GM19035 (cell line): ENCODE measurements at regions not wholly inside any gene's neighbourhood (a gene's known extent, or its start where the extent isn't known, plus 50 kb on each side); places are given as distances from the start of the nearest gene placed in this dataset.
"Not testable (repeated sequence)": the region's sequence is repeated elsewhere in the genome, so short reads cannot be mapped to it uniquely, and the experiment has no call there.

Source experiments
- ATAC-seq: cut with Tn5 transposase; IDR thresholded peaks from one replicate; pipeline ENCODE4 v1.9.1; 2021; ENCODE audit not compliant: unreplicated experiment

DNA sequence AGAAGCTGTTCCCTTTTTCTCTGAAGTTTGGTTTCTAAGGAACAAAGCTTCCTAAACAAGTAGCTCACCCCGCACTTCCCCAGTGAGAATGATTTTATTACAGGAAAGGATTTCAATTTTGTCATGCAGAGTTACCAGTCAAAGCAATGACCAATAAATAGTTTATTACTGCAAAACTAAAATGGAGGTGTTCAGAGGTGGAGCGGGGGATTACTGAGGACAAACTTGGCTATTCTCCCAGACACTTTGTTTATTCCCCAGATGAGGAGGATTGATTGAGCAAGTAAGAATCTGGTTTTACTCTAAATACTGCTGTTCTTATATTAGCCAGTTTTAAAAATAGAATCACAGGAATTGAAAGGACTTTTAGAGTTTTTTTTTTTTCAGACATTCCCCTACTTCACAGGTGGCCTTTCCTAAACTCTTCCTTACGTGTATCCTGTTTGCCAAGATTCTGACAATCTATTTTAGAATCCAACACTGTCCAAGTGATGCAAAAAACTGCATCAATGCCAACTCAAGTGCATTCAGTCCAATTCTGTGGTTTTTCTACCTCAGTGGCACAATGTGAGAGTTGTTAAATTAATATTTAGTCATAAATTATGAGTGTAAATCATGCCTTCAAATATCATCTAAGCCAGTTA lies 136.1 kb downstream of the TNFSF18 start:
- no peak for ATAC-seq

- no peak for ATAC-seq
Measured at GRCh38 chr1:172915271-172915670, 135.5 kb downstream of the TNFSF18 start.

DNA sequence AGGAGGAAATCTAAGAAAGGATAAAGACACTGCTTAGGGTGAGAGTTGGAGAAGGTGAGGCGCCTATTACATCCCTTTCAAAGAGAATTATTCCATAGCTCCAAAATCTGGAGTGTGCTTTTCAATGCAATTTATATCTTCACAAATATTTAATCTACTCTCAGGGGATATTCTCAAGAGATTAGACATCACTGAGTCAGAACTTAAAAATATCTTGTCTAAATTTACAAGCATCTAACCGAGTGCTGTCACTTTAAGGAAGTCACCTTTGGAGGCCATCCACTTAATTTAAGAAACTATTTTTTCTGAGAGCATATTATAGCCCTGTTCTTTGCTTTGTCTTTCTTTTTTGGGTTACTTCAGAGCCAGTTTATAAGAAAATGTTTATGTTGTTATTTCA lies 134.6 kb downstream of the TNFSF18 start:
- no peak for ATAC-seq

DNA sequence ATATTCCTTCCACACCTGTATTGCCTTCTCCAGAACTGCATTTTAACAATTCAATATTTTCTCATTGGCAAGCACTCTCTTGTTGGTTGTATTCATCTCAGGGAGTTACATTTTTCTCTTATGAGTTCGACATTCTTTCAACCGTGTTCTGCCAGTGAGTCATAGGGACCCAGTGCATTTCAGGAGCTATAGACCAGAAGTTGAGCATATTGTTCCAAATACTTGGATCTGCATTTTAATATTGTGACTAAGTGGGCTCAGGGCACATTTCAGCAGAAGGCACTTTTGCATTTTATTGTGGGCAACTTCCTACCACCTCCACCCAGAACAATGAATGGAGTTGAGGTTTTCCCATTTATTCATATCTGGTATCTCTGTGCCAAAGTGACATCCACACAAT lies 132.8 kb downstream of the TNFSF18 start:
- ATAC-seq: no peak

DNA sequence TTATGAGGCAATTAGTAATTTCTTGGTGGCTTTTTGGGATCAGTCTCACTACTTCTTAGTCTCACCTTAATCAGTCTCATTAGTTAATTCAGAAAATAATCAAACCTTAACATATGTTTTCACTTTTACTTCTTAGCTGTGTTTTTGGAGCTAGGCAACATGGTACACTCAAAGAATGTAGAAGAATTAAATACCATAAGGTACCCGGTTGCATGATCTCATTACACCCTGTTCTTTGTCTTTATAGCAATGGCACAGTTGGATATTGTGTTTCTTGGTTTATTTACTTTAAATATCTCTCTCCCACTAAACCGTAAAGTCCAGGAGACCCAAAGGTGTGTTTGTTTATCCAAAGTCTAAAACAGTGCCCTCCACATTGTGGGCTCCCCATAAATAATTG lies 132.3 kb downstream of the TNFSF18 start:
- ATAC-seq: no peak

- ATAC-seq: no peak
Measured at GRCh38 chr1:172926070-172926469, 124.7 kb downstream of the TNFSF18 start.

DNA sequence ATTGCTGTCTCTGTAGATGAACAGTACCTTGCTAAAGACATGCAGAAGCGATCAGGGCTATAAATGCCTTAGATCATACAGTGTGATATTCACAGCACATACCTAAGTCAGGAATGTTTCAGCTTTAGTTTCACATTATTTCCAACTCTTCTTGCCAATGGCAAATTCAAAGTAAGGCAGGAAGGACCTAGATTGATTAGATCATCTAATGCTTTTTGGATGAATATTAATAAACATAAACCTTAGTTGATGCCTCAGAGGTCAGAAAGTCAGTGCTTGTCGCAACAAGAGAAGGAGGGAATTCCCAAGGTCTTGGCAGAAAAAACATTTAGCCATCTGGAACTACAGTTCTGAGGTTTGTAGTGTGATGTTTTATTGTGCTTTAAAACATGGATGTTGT lies 122.3 kb downstream of the TNFSF18 start:
- ATAC-seq: no peak

GRCh38 chr1:172929006-172929405 lies 121.7 kb downstream of the TNFSF18 start:
- ATAC-seq: no peak

DNA sequence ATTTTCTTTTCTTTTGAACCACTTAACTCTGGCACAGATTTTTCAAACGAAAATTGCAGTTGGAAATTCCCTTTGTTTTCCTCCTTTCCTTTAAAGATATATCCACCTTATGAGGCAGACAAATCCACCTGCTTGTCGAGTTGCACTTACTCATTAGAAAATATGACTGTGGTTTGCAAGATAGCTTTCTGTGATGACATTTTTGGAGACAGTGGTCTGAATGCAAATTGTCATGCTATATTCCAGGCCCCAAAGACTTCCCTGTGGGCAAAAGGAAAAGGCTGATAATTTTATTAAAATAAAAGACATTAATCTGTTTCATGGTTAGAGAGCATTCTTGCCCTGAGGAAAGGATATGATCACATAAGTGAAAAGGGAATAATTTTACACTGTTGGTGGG lies 120.6 kb downstream of the TNFSF18 start:
- no peak for ATAC-seq

GRCh38 chr1:172931340-172931739 lies 119.4 kb downstream of the TNFSF18 start:
- no peak for ATAC-seq

GRCh38 chr1:172931761-172932160 lies 119.0 kb downstream of the TNFSF18 start:
- ATAC-seq: no peak

GRCh38 chr1:172932981-172933380 lies 117.8 kb downstream of the TNFSF18 start:
- no peak for ATAC-seq

DNA sequence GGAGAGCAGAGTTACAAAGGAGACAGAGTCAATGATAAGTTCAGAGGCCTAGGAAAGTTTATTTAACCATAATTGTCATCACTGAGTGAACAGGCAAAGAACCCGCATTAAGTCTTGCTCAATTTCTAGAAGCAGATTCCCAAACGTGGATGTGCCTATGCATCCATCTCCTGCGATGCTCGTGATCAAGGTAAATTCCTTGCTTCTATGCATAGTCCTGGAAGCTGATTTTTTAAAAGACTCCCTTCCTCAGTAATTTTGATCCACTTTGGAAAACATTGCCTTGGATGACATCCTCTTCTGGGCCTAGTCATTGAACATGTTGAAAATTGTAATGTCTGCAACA lies 116.4 kb downstream of the TNFSF18 start:
- ATAC-seq: no peak

DNA sequence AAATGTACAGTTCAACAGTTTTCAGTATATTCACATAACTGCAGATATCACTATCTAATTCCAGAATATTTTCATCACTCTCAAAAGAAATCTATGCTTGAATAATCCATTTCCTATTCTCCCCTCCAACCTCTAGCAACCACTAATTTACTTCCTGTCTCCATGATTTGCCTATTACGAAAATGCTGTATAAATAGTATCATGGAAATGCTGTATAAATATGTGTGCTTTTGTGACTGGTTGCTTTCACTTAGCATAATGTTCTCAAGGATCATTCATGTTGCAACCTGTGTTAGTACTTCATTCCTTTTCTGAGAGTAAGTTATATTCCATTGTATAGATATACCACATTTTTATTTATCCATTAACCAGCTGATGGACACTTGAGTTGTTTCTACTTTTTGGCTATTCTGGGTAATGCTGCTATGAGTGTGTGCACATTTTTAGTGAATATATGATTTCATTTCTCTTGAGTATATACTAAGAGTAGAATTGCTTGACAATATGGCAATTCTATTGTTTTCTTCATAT lies 115.6 kb downstream of the TNFSF18 start:
- ATAC-seq: no peak

DNA sequence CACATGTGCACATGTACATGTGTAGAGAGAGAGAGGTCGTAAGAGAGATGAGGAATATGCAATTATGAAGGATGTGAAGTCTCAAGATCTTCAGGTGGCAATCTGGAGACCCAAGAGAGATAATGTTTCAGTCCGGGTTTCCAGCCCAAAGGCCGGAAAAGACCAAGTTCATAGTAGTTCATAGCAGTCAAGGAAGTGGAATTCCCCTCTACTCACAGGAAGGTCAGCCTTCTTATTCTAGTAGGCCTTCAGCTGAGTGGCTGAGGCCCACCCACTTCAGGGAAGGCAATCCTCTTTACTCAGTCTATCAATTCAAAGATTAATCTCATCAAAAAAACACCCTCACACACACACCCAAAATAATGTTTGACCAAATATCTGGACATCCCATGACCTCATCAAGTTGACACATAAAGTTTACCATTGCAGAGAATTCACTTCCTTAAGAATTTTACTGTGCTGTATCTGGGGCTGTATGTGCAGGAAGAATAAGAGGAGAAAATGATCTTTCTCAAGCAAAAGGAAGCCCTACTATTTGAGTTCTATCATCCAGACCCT lies 114.6 kb downstream of the TNFSF18 start:
- ATAC-seq: no peak

DNA sequence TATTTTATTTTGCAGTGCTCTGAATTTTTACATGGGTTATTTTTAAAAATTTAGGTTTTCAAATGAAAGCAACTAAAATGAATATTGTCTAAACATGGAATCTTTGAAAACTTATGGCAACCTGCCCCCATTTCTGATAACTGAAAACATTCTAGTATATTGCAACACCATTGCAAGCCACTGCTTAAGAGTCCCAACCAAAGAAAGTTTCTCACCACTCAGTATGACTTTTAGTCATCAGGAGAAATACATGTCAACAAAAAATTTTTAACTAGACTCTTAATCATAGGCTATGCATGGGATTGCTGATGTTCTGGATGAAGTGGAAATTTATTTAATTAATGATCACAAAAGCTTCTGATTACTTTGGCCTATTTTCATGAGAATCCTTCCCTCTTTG lies 112.1 kb downstream of the TNFSF18 start:
- ATAC-seq: no peak

GRCh38 chr1:172939475-172939874 lies 111.3 kb downstream of the TNFSF18 start:
- no peak for ATAC-seq

DNA sequence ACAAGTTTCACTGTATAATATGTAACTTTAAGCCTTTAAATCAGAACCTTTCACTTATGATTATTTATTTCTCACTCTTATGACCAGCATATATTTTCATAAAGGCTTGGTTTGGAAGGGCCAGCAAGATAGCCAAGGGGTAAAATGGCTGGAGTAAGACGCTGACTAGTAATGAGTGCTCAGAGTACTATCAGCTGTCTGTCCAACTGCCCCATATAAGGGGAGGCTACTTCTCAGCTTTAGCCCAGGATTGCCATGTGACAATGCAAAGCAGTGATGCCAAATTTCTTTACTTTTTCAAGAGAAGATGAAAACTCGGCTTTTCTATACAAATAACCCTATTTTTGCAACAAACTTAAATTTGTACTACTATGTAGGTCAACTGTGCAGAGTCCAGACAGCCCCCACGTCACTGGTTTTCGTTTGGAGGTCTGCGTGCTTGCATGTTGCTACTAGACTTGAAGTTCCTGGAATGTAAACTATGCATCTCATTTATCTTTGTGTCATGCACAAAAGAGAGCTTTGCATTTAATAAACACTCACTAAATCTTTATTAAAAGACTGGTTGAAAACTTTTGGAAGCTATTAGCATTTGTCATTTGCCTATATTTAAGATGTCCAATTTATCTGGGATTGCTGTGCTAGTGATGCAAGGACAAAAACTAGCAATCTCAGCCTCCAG lies 110.4 kb downstream of the TNFSF18 start:
- no peak for ATAC-seq

DNA sequence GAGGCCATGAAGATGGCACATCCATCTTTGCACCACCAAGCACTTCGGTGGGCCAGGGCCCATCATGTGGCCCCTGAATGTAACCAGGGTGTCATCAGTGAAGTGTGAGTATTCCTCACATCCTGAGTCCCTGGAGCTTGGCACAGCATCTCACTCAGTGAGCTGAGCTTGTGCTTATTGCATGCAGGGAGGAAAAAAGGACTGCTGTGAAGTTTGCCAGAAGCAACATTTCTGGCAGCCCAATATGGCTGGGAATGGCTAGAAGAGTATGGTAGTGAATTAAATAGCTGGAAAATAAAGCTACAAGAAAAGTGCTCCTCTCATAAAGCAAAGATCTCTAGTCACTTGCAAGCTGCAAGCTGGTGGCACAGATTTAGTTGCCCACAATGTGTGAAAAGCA lies 109.3 kb downstream of the TNFSF18 start:
- ATAC-seq: no peak

- ATAC-seq: no peak
Measured at GRCh38 chr1:172941945-172942344, 108.8 kb downstream of the TNFSF18 start.

DNA sequence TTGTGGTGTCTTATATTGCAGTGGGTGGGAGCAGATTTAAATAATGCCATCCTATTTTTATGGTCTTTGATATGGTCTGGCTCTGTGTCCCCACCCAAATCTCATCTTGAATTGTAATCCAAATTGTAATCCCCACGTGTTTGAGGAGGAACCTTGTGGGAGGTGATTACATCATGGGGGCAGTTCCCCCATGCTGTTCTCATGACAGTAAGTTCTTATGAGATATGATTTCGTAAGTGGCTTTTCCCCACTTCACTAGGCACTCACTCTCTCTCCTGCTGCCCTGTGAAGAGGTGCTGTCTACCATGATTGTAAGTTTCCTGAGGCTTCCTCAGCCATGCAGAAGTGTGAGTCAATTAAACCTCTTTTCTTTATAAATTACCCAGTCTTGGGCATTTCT lies 107.6 kb downstream of the TNFSF18 start:
- not testable (repeated sequence) for ATAC-seq

DNA sequence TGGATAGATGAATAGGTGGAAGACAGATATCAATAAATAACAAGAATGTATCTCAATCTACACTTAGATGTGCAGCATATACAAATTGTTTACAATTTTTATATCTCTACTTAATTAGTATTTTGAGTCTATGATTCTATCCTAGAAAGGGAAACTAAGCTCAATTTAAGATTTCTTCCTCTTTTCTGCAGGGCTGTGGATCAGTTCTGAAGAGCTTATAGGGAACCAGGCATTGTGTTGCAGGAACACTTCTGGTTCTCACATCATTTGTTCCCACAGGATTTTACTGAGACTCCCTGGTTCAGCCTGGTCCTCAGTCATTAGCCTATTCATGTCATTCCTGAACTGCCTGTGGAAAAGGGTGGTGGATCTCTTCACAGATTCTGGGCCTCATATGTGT lies 105.8 kb downstream of the TNFSF18 start:
- no peak for ATAC-seq
